CD14-positive monocyte (primary cell): ENCODE measurements at regions not wholly inside any gene's neighbourhood (a gene's known extent, or its start where the extent isn't known, plus 50 kb on each side); places are given as distances from the start of the nearest gene placed in this dataset.

ENCODE experiments used
- DNase-seq, 3 donors: peaks; one replicate each; pipeline ENCODE4 v3.0.0-alpha.2; 2011 to 2022
- H2AFZ ChIP-seq: 2 replicates; pipeline ENCODE4 v1.6.0; 2012; ENCODE audit warnings: mild to moderate bottlenecking, low read depth, low read length, inconsistent platforms; ENCODE audit not compliant: insufficient read depth, poor library complexity, severe bottlenecking
- H3K27ac ChIP-seq, 2 donors: 1 replicate in 1 of 2; 2 replicates in 1 of 2; pipeline ENCODE4 v1.5.1; 2012 to 2013; ENCODE audit warnings: low read length in 2 of 2, control low read depth in 1 of 2, inconsistent platforms in 1 of 2, low read depth in 1 of 2, mild to moderate bottlenecking in 1 of 2
- H3K27me3 ChIP-seq, 2 donors: one replicate each; pipeline versions ENCODE4 v1.6.0 to v1.6.1; 2011 to 2013; ENCODE audit warnings: low read length in 2 of 2; ENCODE audit not compliant: control insufficient read depth in 2 of 2, insufficient read depth in 2 of 2
- H3K36me3 ChIP-seq, 2 donors: replicated peaks in 1 of 2; 1 replicate in 1 of 2; 2 replicates in 1 of 2; pipeline versions ENCODE4 v1.5.1 to v1.6.1; 2012 to 2013; ENCODE audit warnings: low read length in 2 of 2, control low read depth in 1 of 2, inconsistent platforms in 1 of 2, mild to moderate bottlenecking in 1 of 2; ENCODE audit not compliant: insufficient read depth in 2 of 2, control insufficient read depth in 1 of 2
- H3K4me1 ChIP-seq, 2 donors: 1 replicate in 1 of 2; 2 replicates in 1 of 2; pipeline versions ENCODE4 v1.5.1 to v1.6.1; 2012 to 2013; ENCODE audit warnings: low read length in 2 of 2, control low read depth in 1 of 2, inconsistent platforms in 1 of 2, mild to moderate bottlenecking in 1 of 2, moderate library complexity in 1 of 2; ENCODE audit not compliant: insufficient read depth in 2 of 2, control insufficient read depth in 1 of 2
- H3K4me2 ChIP-seq: replicated peaks from 2 replicates; pipeline ENCODE3; 2012; ENCODE audit warnings: low read length, moderate library complexity, mild to moderate bottlenecking; ENCODE audit not compliant: poor library complexity, severe bottlenecking; ENCODE audit errors: extremely low read depth
- H3K4me3 ChIP-seq, 3 experiments: fragments of 200-600 bp in 1 of 3; sonication (generic) in 1 of 3; replicated peaks in 1 of 3; 1 replicate in 2 of 3; 2 replicates in 1 of 3; pipeline ENCODE4 v1.5.1; 2011 to 2013; ENCODE audit warnings: low read length in 3 of 3, mild to moderate bottlenecking in 3 of 3, control low read depth in 2 of 3, low read depth in 2 of 3, inconsistent platforms in 1 of 3, moderate library complexity in 1 of 3
- H3K79me2 ChIP-seq: 2 replicates; pipeline ENCODE4 v1.6.0; 2012; ENCODE audit warnings: mild to moderate bottlenecking, control low read depth, inconsistent platforms, low read length, moderate library complexity; ENCODE audit not compliant: insufficient read depth
- H3K9ac ChIP-seq: 2 replicates; pipeline ENCODE4 v1.6.0; 2017; ENCODE audit warnings: low read length, mild to moderate bottlenecking; ENCODE audit not compliant: insufficient read depth, poor library complexity, severe bottlenecking
- H3K9me3 ChIP-seq, 2 donors: replicated peaks in 1 of 2; 1 replicate in 1 of 2; 2 replicates in 1 of 2; pipeline versions ENCODE4 v1.5.1 to v1.6.1; 2012 to 2013; ENCODE audit warnings: low read length in 2 of 2, control low read depth in 1 of 2; ENCODE audit not compliant: control insufficient read depth in 1 of 2, insufficient read depth in 1 of 2
- H4K20me1 ChIP-seq: 2 replicates; pipeline ENCODE4 v1.6.0; 2012; ENCODE audit warnings: mild to moderate bottlenecking, low read length, control low read depth, moderate library complexity; ENCODE audit not compliant: insufficient read depth
- H3K27ac Mint-ChIP-seq, 7 donors: one replicate each; pipeline ENCODE4 v1.8.0; 2020; ENCODE audit warnings: mild to moderate bottlenecking in 7 of 7, mixed read lengths in 7 of 7, moderate library complexity in 6 of 7, inconsistent platforms in 2 of 7
- H3K27me3 Mint-ChIP-seq, 3 donors: one replicate each; pipeline ENCODE4 v1.8.0; 2021 to 2022; ENCODE audit warnings: low read depth in 3 of 3, mild to moderate bottlenecking in 3 of 3, mixed read lengths in 3 of 3, moderate library complexity in 3 of 3, inconsistent platforms in 1 of 3
- H3K36me3 Mint-ChIP-seq, 2 donors: one replicate each; pipeline ENCODE4 v1.8.0; 2020; ENCODE audit warnings: mixed read lengths in 2 of 2, inconsistent platforms in 1 of 2, mild to moderate bottlenecking in 1 of 2
- H3K4me1 Mint-ChIP-seq: one replicate; pipeline ENCODE4 v1.8.0; 2020; ENCODE audit warnings: mild to moderate bottlenecking, mixed read lengths
- H3K4me3 Mint-ChIP-seq, 2 donors: one replicate each; pipeline ENCODE4 v1.8.0; 2020; ENCODE audit warnings: mild to moderate bottlenecking in 2 of 2, mixed read lengths in 2 of 2, moderate library complexity in 1 of 2
- H3K9me3 Mint-ChIP-seq, 7 donors: one replicate each; pipeline ENCODE4 v1.8.0; 2020 to 2022; ENCODE audit warnings: mixed read lengths in 7 of 7, mild to moderate bottlenecking in 6 of 7, moderate library complexity in 6 of 7, inconsistent platforms in 2 of 7
- WGBS: methylation state at CpG from one replicate; pipeline ENCODE4 v1.1.5; 2013; ENCODE audit warnings: missing lambda C conversion rate; ENCODE audit not compliant: insufficient coverage; 5-methylcytosine and 5-hydroxymethylcytosine counted together
- intact Hi-C, 2 donors: fragments of 100-400 bp; cut with micrococcal nuclease; formaldehyde crosslinking; loops; one replicate each; pipeline versions ENCODE4 v1.15.0 to v1.15.1; 2023
- TF ChIP-seq, protein P1 (sequence below): fragments of 200-600 bp; IDR thresholded peaks from one replicate; pipeline ENCODE4 v1.8.0; 2022; ENCODE audit warnings: antibody characterized with exemption, mild to moderate bottlenecking

DNA sequence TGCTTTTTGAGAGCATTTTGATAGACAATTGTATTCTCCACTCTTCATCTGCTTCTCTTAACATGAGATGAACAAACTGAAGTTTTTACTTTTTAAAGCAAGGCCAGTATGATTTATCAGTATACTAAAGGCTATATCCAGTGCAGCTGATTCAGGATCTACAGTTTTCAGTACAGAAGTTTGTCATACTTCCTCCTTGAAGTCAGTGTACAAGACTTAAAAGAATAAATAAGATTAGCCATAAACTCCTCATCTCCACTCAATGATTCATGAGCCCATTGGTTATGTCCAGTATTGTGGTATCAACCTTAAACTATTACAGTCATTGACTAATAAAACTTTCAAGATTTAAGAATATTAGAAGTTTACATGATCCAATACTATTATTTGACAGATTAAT is 374.8 kb upstream of the EPHA7 start:
- H3K4me2 ChIP-seq = no peak overlapping the region
- H3K27ac ChIP-seq = no peak overlapping the region
- no peak overlapping the region for H3K4me3 Mint-ChIP-seq
- DNase-seq = no peak
- H3K27me3 Mint-ChIP-seq = peaks cover 0 to 3% (median 0%) of the 10 kb centered on the region in 3 donors
- no peaks in the 10 kb centered on the region for H4K20me1 ChIP-seq
- no peak overlapping the region for H3K4me3 ChIP-seq
- H3K9ac ChIP-seq = no peak overlapping the region
- H3K27ac Mint-ChIP-seq = no peak overlapping the region
- no peaks in the 10 kb centered on the region for H3K36me3 Mint-ChIP-seq
- no peaks in the 10 kb centered on the region for H3K79me2 ChIP-seq
- H2AFZ ChIP-seq = no peak overlapping the region
- peaks cover 0 to 1% (median 0%) of the 10 kb centered on the region in 7 donors for H3K9me3 Mint-ChIP-seq
- H3K27me3 ChIP-seq = no peaks in the 10 kb centered on the region
- H3K4me1 ChIP-seq = no peaks in the 10 kb centered on the region
- H3K9me3 ChIP-seq = no peaks in the 10 kb centered on the region
- no peaks in the 10 kb centered on the region for H3K4me1 Mint-ChIP-seq
- intact Hi-C loops = no loop called here
- H3K36me3 ChIP-seq = no peaks in the 10 kb centered on the region
- TF ChIP-seq, protein P1, sequence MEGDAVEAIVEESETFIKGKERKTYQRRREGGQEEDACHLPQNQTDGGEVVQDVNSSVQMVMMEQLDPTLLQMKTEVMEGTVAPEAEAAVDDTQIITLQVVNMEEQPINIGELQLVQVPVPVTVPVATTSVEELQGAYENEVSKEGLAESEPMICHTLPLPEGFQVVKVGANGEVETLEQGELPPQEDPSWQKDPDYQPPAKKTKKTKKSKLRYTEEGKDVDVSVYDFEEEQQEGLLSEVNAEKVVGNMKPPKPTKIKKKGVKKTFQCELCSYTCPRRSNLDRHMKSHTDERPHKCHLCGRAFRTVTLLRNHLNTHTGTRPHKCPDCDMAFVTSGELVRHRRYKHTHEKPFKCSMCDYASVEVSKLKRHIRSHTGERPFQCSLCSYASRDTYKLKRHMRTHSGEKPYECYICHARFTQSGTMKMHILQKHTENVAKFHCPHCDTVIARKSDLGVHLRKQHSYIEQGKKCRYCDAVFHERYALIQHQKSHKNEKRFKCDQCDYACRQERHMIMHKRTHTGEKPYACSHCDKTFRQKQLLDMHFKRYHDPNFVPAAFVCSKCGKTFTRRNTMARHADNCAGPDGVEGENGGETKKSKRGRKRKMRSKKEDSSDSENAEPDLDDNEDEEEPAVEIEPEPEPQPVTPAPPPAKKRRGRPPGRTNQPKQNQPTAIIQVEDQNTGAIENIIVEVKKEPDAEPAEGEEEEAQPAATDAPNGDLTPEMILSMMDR = no peak

DNA sequence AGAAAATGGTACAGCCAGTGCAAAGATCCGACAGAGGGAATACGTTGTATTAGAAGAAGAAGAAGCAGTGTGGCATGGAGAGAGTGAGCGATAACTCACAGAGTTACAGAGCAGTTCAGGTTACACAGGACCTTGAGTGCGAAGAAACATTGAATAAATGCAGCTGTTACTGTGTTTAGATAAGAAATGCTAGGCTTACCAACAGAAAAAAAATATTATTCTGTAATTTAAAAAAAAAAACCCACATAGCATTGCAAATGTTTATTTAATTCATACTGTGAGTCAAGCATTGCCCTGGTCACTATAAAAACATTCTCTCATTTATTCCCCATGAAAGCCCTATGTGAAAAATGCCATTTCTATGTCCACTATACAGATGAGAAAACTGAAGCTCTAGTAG is 373.4 kb upstream of the EPHA7 start:
- Histone ChIP-seq H4K20me1 (no peaks in the 10 kb centered on the region), H3K79me2 (no peaks in the 10 kb centered on the region), H3K9ac (no peak overlapping the region), H3K36me3 (no peaks in the 10 kb centered on the region), H3K4me3 (no peak overlapping the region), H3K27me3 (no peaks in the 10 kb centered on the region), H2AFZ (no peak overlapping the region), H3K9me3 (no peaks in the 10 kb centered on the region), H3K4me2 (no peak overlapping the region), H3K4me1 (no peaks in the 10 kb centered on the region), H3K27ac (no peak overlapping the region)
- intact Hi-C loops = no loop called here
- H3K9me3 Mint-ChIP-seq = peaks cover 0 to 3% (median 0%) of the 10 kb centered on the region in 7 donors
- H3K36me3 Mint-ChIP-seq = no peaks in the 10 kb centered on the region
- H3K27me3 Mint-ChIP-seq = peaks cover 0 to 3% (median 0%) of the 10 kb centered on the region in 3 donors
- DNase-seq = no peak
- no peaks in the 10 kb centered on the region for H3K4me1 Mint-ChIP-seq
- H3K4me3 Mint-ChIP-seq = no peak overlapping the region
- no peak overlapping the region for H3K27ac Mint-ChIP-seq
- 88% methylated on average over 3 of the region's 4 CpGs for WGBS
- TF ChIP-seq, protein P1 = no peak
